ENCODE measurements at regions not wholly inside any gene's neighbourhood (a gene's known extent, or its start where the extent isn't known, plus 50 kb on each side); places are given as distances from the start of the nearest gene placed in this dataset.

GRCh38 chr17:73820686-73821448, 176.6 kb upstream of the SDK2 start:
- Histone ChIP-seq H3K4me3 (ENCODE audit: low read length in 2 of 2) (no peak overlapping the region), H3K36me3 (ENCODE audit: control insufficient read depth in 2 of 2, insufficient read depth in 2 of 2, low read length in 1 of 2) (no peaks in the 10 kb centered on the region), H3K4me1 (ENCODE audit: control insufficient read depth in 2 of 2, insufficient read depth in 2 of 2, low read length in 2 of 2) (peaks cover 14 to 34% of the 10 kb centered on the region in 2 donors), H3K9me3 (ENCODE audit: control insufficient read depth in 2 of 2, insufficient read depth in 1 of 2, low read length in 1 of 2) (peaks cover 5 to 17% of the 10 kb centered on the region in 2 donors), H3K27ac (ENCODE audit: low read depth in 1 of 2, low read length in 1 of 2) (no peak overlapping the region), H3K27me3 (ENCODE audit: control insufficient read depth in 2 of 2, insufficient read depth in 1 of 2, low read length in 1 of 2) (peaks cover 3 to 13% of the 10 kb centered on the region in 2 donors)
- DNase-seq (ENCODE audit: low read depth in 6 of 9, low spot score in 9 of 9), result peak in 1 of 9 donors; percentile 10
- WGBS, result 68% methylated on average over 20 of the region's 20 CpGs

GRCh38 chr17:73821665-73822064, 177.4 kb upstream of the SDK2 start:
- H3K4me1 ChIP-seq (ENCODE audit: control insufficient read depth in 2 of 2, insufficient read depth in 2 of 2, low read length in 2 of 2), result peaks cover 14 to 42% of the 10 kb centered on the region in 2 donors
- no peak overlapping the region for H3K27ac ChIP-seq (ENCODE audit: low read depth in 1 of 2, low read length in 1 of 2)
- no peak overlapping the region for H3K4me3 ChIP-seq (ENCODE audit: low read length in 2 of 2)
- H3K27me3 ChIP-seq (ENCODE audit: control insufficient read depth in 2 of 2, insufficient read depth in 1 of 2, low read length in 1 of 2), result peaks cover 3 to 13% of the 10 kb centered on the region in 2 donors
- DNase-seq (ENCODE audit: low read depth in 6 of 9, low spot score in 9 of 9), result no peak
- peaks cover 5 to 17% of the 10 kb centered on the region in 2 donors for H3K9me3 ChIP-seq (ENCODE audit: control insufficient read depth in 2 of 2, insufficient read depth in 1 of 2, low read length in 1 of 2)
- WGBS, result 97% methylated on average over 2 of the region's 2 CpGs
- no peaks in the 10 kb centered on the region for H3K36me3 ChIP-seq (ENCODE audit: control insufficient read depth in 2 of 2, insufficient read depth in 2 of 2, low read length in 1 of 2)

GRCh38 chr17:73822371-73822770, 178.1 kb upstream of the SDK2 start:
- DNase-seq (ENCODE audit: low read depth in 6 of 9, low spot score in 9 of 9), result no peak
- 14% methylated on average over 13 of the region's 13 CpGs for WGBS
- Histone ChIP-seq H3K4me1 (ENCODE audit: control insufficient read depth in 2 of 2, insufficient read depth in 2 of 2, low read length in 2 of 2) (peaks cover 14 to 49% of the 10 kb centered on the region in 2 donors), H3K4me3 (ENCODE audit: low read length in 2 of 2) (no peak overlapping the region), H3K36me3 (ENCODE audit: control insufficient read depth in 2 of 2, insufficient read depth in 2 of 2, low read length in 1 of 2) (no peaks in the 10 kb centered on the region), H3K9me3 (ENCODE audit: control insufficient read depth in 2 of 2, insufficient read depth in 1 of 2, low read length in 1 of 2) (peaks cover 5 to 17% of the 10 kb centered on the region in 2 donors), H3K27ac (ENCODE audit: low read depth in 1 of 2, low read length in 1 of 2) (no peak overlapping the region), H3K27me3 (ENCODE audit: control insufficient read depth in 2 of 2, insufficient read depth in 1 of 2, low read length in 1 of 2) (peaks cover 3 to 13% of the 10 kb centered on the region in 2 donors)

- WGBS, result 83% methylated on average over 7 of the region's 7 CpGs
- no peak for DNase-seq (ENCODE audit: low read depth in 6 of 9, low spot score in 9 of 9)
- Histone ChIP-seq H3K4me3 (ENCODE audit: low read length in 2 of 2) (no peak overlapping the region), H3K36me3 (ENCODE audit: control insufficient read depth in 2 of 2, insufficient read depth in 2 of 2, low read length in 1 of 2) (no peaks in the 10 kb centered on the region), H3K4me1 (ENCODE audit: control insufficient read depth in 2 of 2, insufficient read depth in 2 of 2, low read length in 2 of 2) (peaks cover 14 to 59% of the 10 kb centered on the region in 2 donors), H3K27me3 (ENCODE audit: control insufficient read depth in 2 of 2, insufficient read depth in 1 of 2, low read length in 1 of 2) (peaks cover 3 to 13% of the 10 kb centered on the region in 2 donors), H3K9me3 (ENCODE audit: control insufficient read depth in 2 of 2, insufficient read depth in 1 of 2, low read length in 1 of 2) (peaks cover 5 to 14% of the 10 kb centered on the region in 2 donors), H3K27ac (ENCODE audit: low read depth in 1 of 2, low read length in 1 of 2) (no peak overlapping the region)
These were observed 179.4 kb upstream of the SDK2 start for GRCh38 chr17:73823684-73824083.

- Histone ChIP-seq H3K9me3 (ENCODE audit: control insufficient read depth in 2 of 2, insufficient read depth in 1 of 2, low read length in 1 of 2) (peaks cover 2 to 9% of the 10 kb centered on the region in 2 donors), H3K4me3 (ENCODE audit: low read length in 2 of 2) (no peak overlapping the region), H3K27me3 (ENCODE audit: control insufficient read depth in 2 of 2, insufficient read depth in 1 of 2, low read length in 1 of 2) (peaks cover 3 to 13% of the 10 kb centered on the region in 2 donors), H3K4me1 (ENCODE audit: control insufficient read depth in 2 of 2, insufficient read depth in 2 of 2, low read length in 2 of 2) (peaks cover 14 to 61% of the 10 kb centered on the region in 2 donors), H3K27ac (ENCODE audit: low read depth in 1 of 2, low read length in 1 of 2) (no peak overlapping the region), H3K36me3 (ENCODE audit: control insufficient read depth in 2 of 2, insufficient read depth in 2 of 2, low read length in 1 of 2) (no peaks in the 10 kb centered on the region)
- DNase-seq (ENCODE audit: low read depth in 6 of 9, low spot score in 9 of 9), result no peak
- WGBS, result 89% methylated on average over 4 of the region's 4 CpGs
These were observed 180.1 kb upstream of the SDK2 start for GRCh38 chr17:73824321-73824720.

- Histone ChIP-seq H3K36me3 (ENCODE audit: control insufficient read depth in 2 of 2, insufficient read depth in 2 of 2, low read length in 1 of 2) (no peaks in the 10 kb centered on the region), H3K4me1 (ENCODE audit: control insufficient read depth in 2 of 2, insufficient read depth in 2 of 2, low read length in 2 of 2) (peaks cover 14 to 77% of the 10 kb centered on the region in 2 donors), H3K27ac (ENCODE audit: low read depth in 1 of 2, low read length in 1 of 2) (no peak overlapping the region), H3K27me3 (ENCODE audit: control insufficient read depth in 2 of 2, insufficient read depth in 1 of 2, low read length in 1 of 2) (peaks cover 3 to 4% of the 10 kb centered on the region in 2 donors), H3K4me3 (ENCODE audit: low read length in 2 of 2) (no peak overlapping the region), H3K9me3 (ENCODE audit: control insufficient read depth in 2 of 2, insufficient read depth in 1 of 2, low read length in 1 of 2) (no peaks in the 10 kb centered on the region)
- no peak for DNase-seq (ENCODE audit: low read depth in 6 of 9, low spot score in 9 of 9)
- 98% methylated on average over 9 of the region's 9 CpGs for WGBS
These were observed 182.1 kb upstream of the SDK2 start for GRCh38 chr17:73826181-73826871.

- no peak for DNase-seq (ENCODE audit: low read depth in 6 of 9, low spot score in 9 of 9)
- peaks cover 2 to 3% of the 10 kb centered on the region in 2 donors for H3K27me3 ChIP-seq (ENCODE audit: control insufficient read depth in 2 of 2, insufficient read depth in 1 of 2, low read length in 1 of 2)
These were observed 182.6 kb upstream of the SDK2 start for GRCh38 chr17:73826872-73827228.

GRCh38 chr17:73827627-73828291, 183.5 kb upstream of the SDK2 start:
- Histone ChIP-seq H3K27ac (ENCODE audit: low read depth in 1 of 2, low read length in 1 of 2) (peak overlapping the region; percentile 67 to 83), H3K4me3 (ENCODE audit: low read length in 2 of 2) (no peak overlapping the region), H3K9me3 (ENCODE audit: control insufficient read depth in 2 of 2, insufficient read depth in 1 of 2, low read length in 1 of 2) (no peaks in the 10 kb centered on the region), H3K36me3 (ENCODE audit: control insufficient read depth in 2 of 2, insufficient read depth in 2 of 2, low read length in 1 of 2) (no peaks in the 10 kb centered on the region), H3K27me3 (ENCODE audit: control insufficient read depth in 2 of 2, insufficient read depth in 1 of 2, low read length in 1 of 2) (peaks cover 2 to 3% of the 10 kb centered on the region in 2 donors), H3K4me1 (ENCODE audit: control insufficient read depth in 2 of 2, insufficient read depth in 2 of 2, low read length in 2 of 2) (peaks cover 12 to 82% of the 10 kb centered on the region in 2 donors)
- 80% methylated on average over 19 of the region's 19 CpGs for WGBS
- peak in 1 of 9 donors; percentile 28 for DNase-seq (ENCODE audit: low read depth in 6 of 9, low spot score in 9 of 9)

More at GRCh38 chr17:73826872-73827228, 182.6 kb upstream of the SDK2 start:
- H3K27ac ChIP-seq (ENCODE audit: low read depth in 1 of 2, low read length in 1 of 2), result no peak overlapping the region
- H3K4me1 ChIP-seq (ENCODE audit: control insufficient read depth in 2 of 2, insufficient read depth in 2 of 2, low read length in 2 of 2), result peaks cover 18 to 82% of the 10 kb centered on the region in 2 donors
- H3K36me3 ChIP-seq (ENCODE audit: control insufficient read depth in 2 of 2, insufficient read depth in 2 of 2, low read length in 1 of 2), result no peaks in the 10 kb centered on the region
- 95% methylated on average over 2 of the region's 2 CpGs for WGBS
- H3K4me3 ChIP-seq (ENCODE audit: low read length in 2 of 2), result no peak overlapping the region
- no peaks in the 10 kb centered on the region for H3K9me3 ChIP-seq (ENCODE audit: control insufficient read depth in 2 of 2, insufficient read depth in 1 of 2, low read length in 1 of 2)

All from thymus (tissue), 11 donors.